GM12878 (cell line): ENCODE measurements at regions not wholly inside any gene's neighbourhood (a gene's known extent, or its start where the extent isn't known, plus 50 kb on each side); places are given as distances from the start of the nearest gene placed in this dataset.

Experiments used
- ATAC-seq: fragments of 200-7000 bp; cut with Tn5 transposase; 3 replicates; pipeline ENCODE4 v1.9.1; 2020; ENCODE audit warnings: mild to moderate bottlenecking, moderate library complexity
- BruUV-seq: library from RNA; stranded (reverse); fragments of 400-500 nt; replicated peaks from 2 replicates; lab custom pipeline; 2021; lab: Mats Ljungman, UMichigan
- CTCF ChIA-PET: fragments of 300-600 bp; sonication (Branson Sonifier 250); formaldehyde crosslinking; extraction: SDS; loops from one replicate; lab custom pipeline; 2021; ENCODE audit warnings: inconsistent platforms; lab: Yijun Ruan, JAX
- POLR2A ChIA-PET: fragments of 350-600 bp; formaldehyde crosslinking; extraction: SDS; loops from one replicate; lab custom pipeline; 2021; ENCODE audit warnings: inconsistent platforms; lab: Charles Lee
- RAD21 ChIA-PET: fragments of 300-600 bp; sonication (Branson Sonifier 250); formaldehyde crosslinking; loops from one replicate; lab custom pipeline; 2023; ENCODE audit warnings: antibody characterized with exemption; ENCODE audit not compliant: unreplicated experiment; lab: Charles Lee
- SMC1A ChIA-PET: fragments of 300-600 bp; sonication (Branson Sonifier 250); formaldehyde crosslinking; loops from one replicate; lab custom pipeline; 2023; ENCODE audit not compliant: unreplicated experiment, uncharacterized antibody; lab: Charles Lee
- DNase-seq: peaks from one replicate; pipeline ENCODE4 v3.0.0-alpha.2; 2011; ENCODE audit warnings: low read depth, low spot score
- FAIRE-seq: peaks from 3 replicates; lab custom pipeline; 2011; peaks lifted over from hg19 to GRCh38; lab: Jason Lieb, UNC
- H2AFZ ChIP-seq: 2 replicates; pipeline ENCODE4 v1.6.0; 2011; ENCODE audit warnings: low read depth, low read length, control low read depth; ENCODE audit not compliant: control insufficient read depth
- H3K27ac ChIP-seq: 2 replicates; pipeline ENCODE4 v1.5.1; 2011; ENCODE audit warnings: control low read depth; ENCODE audit not compliant: control insufficient read depth, insufficient read depth
- H3K27me3 ChIP-seq, 2 experiments: replicated peaks in 1 of 2; 2 replicates each; pipeline versions ENCODE4 v1.6.0 to v1.6.1; 2011; ENCODE audit warnings: low read length in 1 of 2; ENCODE audit not compliant: control insufficient read depth in 2 of 2, insufficient read depth in 2 of 2
- H3K36me3 ChIP-seq, 2 experiments: 2 replicates each; pipeline ENCODE4 v1.5.1; 2011; ENCODE audit warnings: low read length in 1 of 2; ENCODE audit not compliant: control insufficient read depth in 2 of 2, insufficient read depth in 2 of 2
- H3K4me1 ChIP-seq: 2 replicates; pipeline ENCODE4 v1.6.1; 2011; ENCODE audit warnings: mild to moderate bottlenecking, low read length, moderate library complexity, mixed read lengths; ENCODE audit not compliant: control insufficient read depth, insufficient read depth
- H3K4me2 ChIP-seq: 2 replicates; pipeline ENCODE4 v1.6.0; 2011; ENCODE audit warnings: control low read depth; ENCODE audit not compliant: control insufficient read depth, insufficient read depth
- H3K4me3 ChIP-seq: fragments of 200-600 bp; sonication (generic); 2 replicates; pipeline ENCODE4 v1.5.1; 2016
- H3K79me2 ChIP-seq: 2 replicates; pipeline ENCODE4 v1.6.0; 2011; ENCODE audit warnings: low read length; ENCODE audit not compliant: control insufficient read depth, insufficient read depth
- H3K9ac ChIP-seq: 2 replicates; pipeline ENCODE4 v1.8.0; 2011; ENCODE audit warnings: low read length, control low read depth, mixed read lengths; ENCODE audit not compliant: control insufficient read depth, insufficient read depth
- H3K9me3 ChIP-seq: replicated peaks from 3 replicates; pipeline ENCODE4 v1.5.1; 2011; ENCODE audit warnings: mild to moderate bottlenecking, low read length; ENCODE audit not compliant: control insufficient read depth, insufficient read depth
- H4K20me1 ChIP-seq: 2 replicates; pipeline ENCODE4 v1.6.0; 2011; ENCODE audit not compliant: control insufficient read depth, insufficient read depth
- BACH1 ChIP-seq: fragments of 450-650 bp; IDR thresholded peaks from 2 replicates; pipeline ENCODE4 v1.6.1; 2017; ENCODE audit warnings: mild to moderate bottlenecking, borderline replicate concordance
- CHD1 ChIP-seq: IDR thresholded peaks from 2 replicates; pipeline ENCODE4 v1.6.1; 2012; ENCODE audit warnings: low read depth, low read length, improper control_type of control experiment
- EP300 ChIP-seq, 2 experiments: fragments of 150-350 bp in 1 of 2; IDR thresholded peaks; 2 replicates each; pipeline ENCODE4 v1.6.1; 2011 to 2012; ENCODE audit warnings: low read depth in 2 of 2, low read length in 2 of 2, borderline replicate concordance in 1 of 2, improper control_type of control experiment in 1 of 2, inconsistent platforms in 1 of 2; ENCODE audit not compliant: control insufficient read depth in 1 of 2
- ESRRA ChIP-seq: IDR thresholded peaks from 2 replicates; pipeline ENCODE4 v1.6.1; 2012; ENCODE audit warnings: mild to moderate bottlenecking, low read length, improper control_type of control experiment
- EZH2 ChIP-seq: IDR thresholded peaks from 2 replicates; pipeline ENCODE4 v1.6.1; 2012; ENCODE audit warnings: low read depth, mild to moderate bottlenecking, control low read depth, inconsistent platforms, low read length, borderline replicate concordance; ENCODE audit not compliant: control insufficient read depth
- GATAD2B ChIP-seq: fragments of 450-650 bp; conservative IDR thresholded peaks from 2 replicates; pipeline ENCODE4 v1.6.1; 2017; ENCODE audit warnings: low read depth, mild to moderate bottlenecking, moderate library complexity
- JUNB ChIP-seq: IDR thresholded peaks from 2 replicates; pipeline ENCODE4 v1.6.1; 2016; ENCODE audit warnings: antibody characterized with exemption, mild to moderate bottlenecking
- LARP7 ChIP-seq: fragments of 450-650 bp; IDR thresholded peaks from 2 replicates; pipeline ENCODE4 v1.6.1; 2017; ENCODE audit warnings: mild to moderate bottlenecking
- MEF2B ChIP-seq: fragments of 450-650 bp; IDR thresholded peaks from 2 replicates; pipeline ENCODE4 v1.6.1; 2018; ENCODE audit warnings: mild to moderate bottlenecking, moderate library complexity; ENCODE audit not compliant: partially characterized antibody, poor library complexity, severe bottlenecking
- MXI1 ChIP-seq: fragments of 150-350 bp; IDR thresholded peaks from 2 replicates; pipeline ENCODE4 v1.6.1; 2011; ENCODE audit warnings: low read depth, mild to moderate bottlenecking, inconsistent platforms, low read length, improper control_type of control experiment
- NR2F1 ChIP-seq: fragments of 450-650 bp; conservative IDR thresholded peaks from 2 replicates; pipeline ENCODE4 v1.6.1; 2017; ENCODE audit warnings: mild to moderate bottlenecking
- PBX3 ChIP-seq: IDR thresholded peaks from 2 replicates; pipeline ENCODE4 v1.6.1; 2011; ENCODE audit warnings: mild to moderate bottlenecking, low read depth, low read length, moderate library complexity; ENCODE audit not compliant: insufficient replicate concordance
- PML ChIP-seq: IDR thresholded peaks from 2 replicates; pipeline ENCODE4 v1.6.1; 2012; ENCODE audit warnings: low read length, inconsistent platforms
- POU2F2 ChIP-seq: IDR thresholded peaks from 3 replicates; pipeline ENCODE4 v1.6.1; 2011; ENCODE audit warnings: low read depth, mild to moderate bottlenecking, low read length, borderline replicate concordance
- RCOR1 ChIP-seq: conservative IDR thresholded peaks from 2 replicates; pipeline ENCODE4 v1.6.1; 2012; ENCODE audit warnings: low read depth, low read length, improper control_type of control experiment
- RELB ChIP-seq: fragments of 450-650 bp; IDR thresholded peaks from 2 replicates; pipeline ENCODE4 v1.6.1; 2017; ENCODE audit warnings: low read depth, mild to moderate bottlenecking, moderate library complexity
- SUPT20H ChIP-seq: IDR thresholded peaks from 2 replicates; pipeline ENCODE4 v1.6.1; 2011; ENCODE audit warnings: low read depth, mild to moderate bottlenecking, low read length, moderate library complexity, borderline replicate concordance; ENCODE audit not compliant: control insufficient read depth
- ZSCAN29 ChIP-seq: fragments of 450-650 bp; IDR thresholded peaks from 2 replicates; pipeline ENCODE4 v1.6.1; 2017; ENCODE audit warnings: mild to moderate bottlenecking, moderate library complexity
- WGBS: methylation state at CpG from one replicate; pipeline ENCODE4 v1.1.6; 2016; ENCODE audit warnings: low lambda C conversion rate; ENCODE audit not compliant: insufficient replicate concordance, insufficient coverage; ENCODE audit errors: missing lambda C conversion rate; 5-methylcytosine and 5-hydroxymethylcytosine counted together
- in situ Hi-C: fragments of 300-500 bp; cut with MboI; formaldehyde crosslinking; loops from 9 replicates; pipeline ENCODE4 v1.14.3; 2018; ENCODE audit warnings: mixed read lengths
- intact Hi-C: fragments of 100-400 bp; cut with micrococcal nuclease; formaldehyde crosslinking; loops from one replicate; pipeline ENCODE4 v1.14.2; 2022; ENCODE audit not compliant: unreplicated experiment

GRCh38 chr14:105711044-105711620 is 184.7 kb downstream of the TMEM121 start:
- H2AFZ ChIP-seq = no peak overlapping the region
- H3K27me3 ChIP-seq = no peaks in the 10 kb centered on the region
- ChIA-PET SMC1A (no interaction called here), RAD21 (interaction anchor here (1.0 to 2.5 kb wide), 4 partner anchors 122 to 597 kb away, joined by 3 to 10 read pairs (median 4); no protein-coding TSS in a partner anchor), CTCF (interaction anchor here (1.3 kb wide), 1 partner anchor 597 kb away, joined by 3 read pairs; no protein-coding TSS in a partner anchor), POLR2A (no interaction called here)
- intact Hi-C loops (no loop called here), in situ Hi-C loops (no loop called here)
- DNase-seq (no peak), ATAC-seq (no peak), FAIRE-seq (no peak)
- no CpG with 5 or more reads among the region's 18 CpGs for WGBS
- H3K9me3 ChIP-seq = no peaks in the 10 kb centered on the region; the same call in 2 of the 3 replicates
- peaks cover 24% of the 10 kb centered on the region for H3K79me2 ChIP-seq
- H3K4me1 ChIP-seq = peaks cover 11% of the 10 kb centered on the region
- H3K4me3 ChIP-seq = no peak overlapping the region
- H3K9ac ChIP-seq = no peak overlapping the region
- no peak for TF ChIP-seq JUNB
- TF ChIP-seq SUPT20H = no peak
- TF ChIP-seq LARP7 = no peak
- no peak for TF ChIP-seq ZSCAN29
- TF ChIP-seq MXI1 = no peak
- no peak for TF ChIP-seq EZH2
- TF ChIP-seq POU2F2 = no peak
- no peak for TF ChIP-seq PBX3
- TF ChIP-seq EP300 (IDR thresholded peaks at IDR 0.05; ENCODE audit: borderline replicate concordance in 1 of 2, control insufficient read depth in 1 of 2, low read depth in 2 of 2, low read length in 2 of 2) = no peak
- TF ChIP-seq RCOR1 = no peak
- TF ChIP-seq ESRRA = no peak
- no peak for TF ChIP-seq CHD1
- no peak for TF ChIP-seq NR2F1
- TF ChIP-seq RELB = no peak
- no peak for TF ChIP-seq BACH1
- TF ChIP-seq PML = no peak
- TF ChIP-seq GATAD2B = no peak
- TF ChIP-seq MEF2B = no peak
- no peaks in the 10 kb centered on the region; the same call in 1 of the 2 replicates for H4K20me1 ChIP-seq
- H3K36me3 ChIP-seq = no peaks in the 10 kb centered on the region
- no peak overlapping the region for H3K4me2 ChIP-seq
- H3K27ac ChIP-seq = no peak overlapping the region
- no TSS peak for BruUV-seq
